ENCODE measurements at regions not wholly inside any gene's neighbourhood (a gene's known extent, or its start where the extent isn't known, plus 50 kb on each side); places are given as distances from the start of the nearest gene placed in this dataset.

DNA sequence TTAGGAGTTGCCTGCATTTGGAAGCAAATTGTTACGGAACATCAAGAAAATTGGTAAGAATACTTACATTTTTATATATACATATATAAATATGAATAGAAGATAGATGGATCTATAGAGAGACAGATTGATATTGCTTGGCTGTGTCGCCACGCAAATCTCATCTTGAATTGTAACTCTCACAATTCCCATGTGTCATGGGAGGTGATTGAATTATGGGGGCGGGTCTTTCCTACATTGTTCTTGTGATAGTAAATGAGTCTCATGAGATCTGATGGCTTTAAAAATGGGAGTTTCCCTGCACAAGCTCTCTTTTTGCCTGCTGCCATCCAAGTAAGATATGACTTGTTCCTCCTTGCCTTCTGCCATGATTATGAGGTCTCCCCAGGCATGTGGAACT is 180.8 kb upstream of the HEY2 start:
- H3K4me2 ChIP-seq: no peak overlapping the region
- H3K27ac ChIP-seq (ENCODE audit: low read depth in 2 of 2, low read length in 1 of 2): no peak overlapping the region
- TF ChIP-seq EZH2phosphoT487 (IDR thresholded peaks at IDR 0.05; ENCODE audit: borderline replicate concordance, low read depth) (no peak), GATA2 (CRISPR knock-in tag; IDR thresholded peaks at IDR 0.05) (no peak), TCF12 (IDR thresholded peaks at IDR 0.05) (no peak), JUND (IDR thresholded peaks at IDR 0.05) (no peak), YY1 (IDR thresholded peaks at IDR 0.05; ENCODE audit: low read depth) (no peak)
- TF ChIP-seq, protein P1, sequence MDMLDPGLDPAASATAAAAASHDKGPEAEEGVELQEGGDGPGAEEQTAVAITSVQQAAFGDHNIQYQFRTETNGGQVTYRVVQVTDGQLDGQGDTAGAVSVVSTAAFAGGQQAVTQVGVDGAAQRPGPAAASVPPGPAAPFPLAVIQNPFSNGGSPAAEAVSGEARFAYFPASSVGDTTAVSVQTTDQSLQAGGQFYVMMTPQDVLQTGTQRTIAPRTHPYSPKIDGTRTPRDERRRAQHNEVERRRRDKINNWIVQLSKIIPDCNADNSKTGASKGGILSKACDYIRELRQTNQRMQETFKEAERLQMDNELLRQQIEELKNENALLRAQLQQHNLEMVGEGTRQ (IDR thresholded peaks at IDR 0.05; ENCODE audit: borderline replicate concordance, low read depth, low read length): no peak
- 16% methylated on average over 4 of the region's 4 CpGs for WGBS (ENCODE audit: low lambda C conversion rate)
- no peaks in the 10 kb centered on the region for H3K4me1 ChIP-seq (ENCODE audit: control insufficient read depth in 1 of 2, insufficient read depth in 2 of 2, low read depth in 1 of 2, low read length in 1 of 2)
- H3F3A ChIP-seq (replicated peaks; ENCODE audit: insufficient read depth): no peaks in the 10 kb centered on the region
- H3K9ac ChIP-seq: no peak overlapping the region
- no peaks in the 10 kb centered on the region for H3K9me3 ChIP-seq
- H3K4me3 ChIP-seq (ENCODE audit: low read depth in 2 of 2, low read length in 1 of 2): no peak overlapping the region
- H3K79me2 ChIP-seq (ENCODE audit: insufficient read depth): no peaks in the 10 kb centered on the region
- no peaks in the 10 kb centered on the region for H3K36me3 ChIP-seq (replicated peaks in 1 of 2; ENCODE audit: control insufficient read depth in 1 of 2, insufficient read depth in 2 of 2, low read length in 1 of 2)
- H2AFZ ChIP-seq (ENCODE audit: low read depth): no peak overlapping the region
- no peak for DNase-seq
- no peaks in the 10 kb centered on the region for H3K27me3 ChIP-seq (ENCODE audit: insufficient read depth)
- CTCF ChIA-PET: no interaction called here
- no peaks in the 10 kb centered on the region for H4K20me1 ChIP-seq (ENCODE audit: insufficient read depth)
- POLR2A ChIA-PET: no interaction called here
- no peaks in the 10 kb centered on the region for H3K9me2 ChIP-seq

DNA sequence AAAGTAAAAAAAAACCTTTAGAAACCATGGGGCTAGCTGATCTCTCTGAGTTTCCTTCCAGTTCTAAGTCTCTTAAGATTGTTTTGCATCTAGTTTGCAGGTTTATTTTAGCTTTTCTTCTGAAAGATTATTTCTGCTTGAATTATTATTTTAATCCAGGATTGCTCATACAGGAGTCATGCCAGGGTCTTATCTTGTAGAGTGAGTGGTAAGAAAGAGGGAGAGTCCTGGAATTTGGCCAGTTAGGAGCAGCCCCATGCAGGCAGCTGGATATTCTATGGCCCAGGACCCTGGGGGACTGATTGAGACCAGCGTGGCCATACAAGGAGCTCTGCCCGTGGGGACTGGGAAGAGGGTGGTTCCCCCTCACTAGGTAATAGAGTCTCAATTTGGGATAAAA is 178.9 kb upstream of the HEY2 start:
- ChIA-PET POLR2A (no interaction called here), CTCF (no interaction called here)
- H2AFZ ChIP-seq (ENCODE audit: low read depth): no peak overlapping the region
- H3F3A ChIP-seq (replicated peaks; ENCODE audit: insufficient read depth): no peaks in the 10 kb centered on the region
- H3K9me3 ChIP-seq: no peaks in the 10 kb centered on the region
- no peak overlapping the region for H3K9ac ChIP-seq
- H3K4me1 ChIP-seq (ENCODE audit: control insufficient read depth in 1 of 2, insufficient read depth in 2 of 2, low read depth in 1 of 2, low read length in 1 of 2): no peaks in the 10 kb centered on the region
- TF ChIP-seq, protein P2, sequence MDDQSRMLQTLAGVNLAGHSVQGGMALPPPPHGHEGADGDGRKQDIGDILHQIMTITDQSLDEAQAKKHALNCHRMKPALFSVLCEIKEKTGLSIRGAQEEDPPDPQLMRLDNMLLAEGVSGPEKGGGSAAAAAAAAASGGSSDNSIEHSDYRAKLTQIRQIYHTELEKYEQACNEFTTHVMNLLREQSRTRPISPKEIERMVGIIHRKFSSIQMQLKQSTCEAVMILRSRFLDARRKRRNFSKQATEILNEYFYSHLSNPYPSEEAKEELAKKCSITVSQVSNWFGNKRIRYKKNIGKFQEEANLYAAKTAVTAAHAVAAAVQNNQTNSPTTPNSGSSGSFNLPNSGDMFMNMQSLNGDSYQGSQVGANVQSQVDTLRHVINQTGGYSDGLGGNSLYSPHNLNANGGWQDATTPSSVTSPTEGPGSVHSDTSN (IDR thresholded peaks at IDR 0.05): no peak
- TF ChIP-seq, protein P3, sequence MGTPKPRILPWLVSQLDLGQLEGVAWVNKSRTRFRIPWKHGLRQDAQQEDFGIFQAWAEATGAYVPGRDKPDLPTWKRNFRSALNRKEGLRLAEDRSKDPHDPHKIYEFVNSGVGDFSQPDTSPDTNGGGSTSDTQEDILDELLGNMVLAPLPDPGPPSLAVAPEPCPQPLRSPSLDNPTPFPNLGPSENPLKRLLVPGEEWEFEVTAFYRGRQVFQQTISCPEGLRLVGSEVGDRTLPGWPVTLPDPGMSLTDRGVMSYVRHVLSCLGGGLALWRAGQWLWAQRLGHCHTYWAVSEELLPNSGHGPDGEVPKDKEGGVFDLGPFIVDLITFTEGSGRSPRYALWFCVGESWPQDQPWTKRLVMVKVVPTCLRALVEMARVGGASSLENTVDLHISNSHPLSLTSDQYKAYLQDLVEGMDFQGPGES (IDR thresholded peaks at IDR 0.05; ENCODE audit: low read depth, low read length): no peak
- TF ChIP-seq NFIC (IDR thresholded peaks at IDR 0.05; ENCODE audit: borderline replicate concordance) (no peak), MEF2A (IDR thresholded peaks at IDR 0.05; ENCODE audit: borderline replicate concordance, low read depth) (no peak), RFX5 (IDR thresholded peaks at IDR 0.05; ENCODE audit: low read length) (no peak), EZH2phosphoT487 (IDR thresholded peaks at IDR 0.05; ENCODE audit: borderline replicate concordance, low read depth) (no peak), TCF12 (IDR thresholded peaks at IDR 0.05) (no peak), ELF1 (IDR thresholded peaks at IDR 0.05) (no peak), GABPA (IDR thresholded peaks at IDR 0.05; ENCODE audit: low read depth) (no peak), FOXJ3 (CRISPR knock-in tag; IDR thresholded peaks at IDR 0.05) (no peak), YY1 (IDR thresholded peaks at IDR 0.05; ENCODE audit: low read depth) (no peak), JUND (IDR thresholded peaks at IDR 0.05) (no peak), FOXM1 (IDR thresholded peaks at IDR 0.05; ENCODE audit: low read depth) (no peak), TEAD4 (IDR thresholded peaks at IDR 0.05; ENCODE audit: borderline replicate concordance, insufficient read depth) (no peak)
- TF ChIP-seq, protein P4, sequence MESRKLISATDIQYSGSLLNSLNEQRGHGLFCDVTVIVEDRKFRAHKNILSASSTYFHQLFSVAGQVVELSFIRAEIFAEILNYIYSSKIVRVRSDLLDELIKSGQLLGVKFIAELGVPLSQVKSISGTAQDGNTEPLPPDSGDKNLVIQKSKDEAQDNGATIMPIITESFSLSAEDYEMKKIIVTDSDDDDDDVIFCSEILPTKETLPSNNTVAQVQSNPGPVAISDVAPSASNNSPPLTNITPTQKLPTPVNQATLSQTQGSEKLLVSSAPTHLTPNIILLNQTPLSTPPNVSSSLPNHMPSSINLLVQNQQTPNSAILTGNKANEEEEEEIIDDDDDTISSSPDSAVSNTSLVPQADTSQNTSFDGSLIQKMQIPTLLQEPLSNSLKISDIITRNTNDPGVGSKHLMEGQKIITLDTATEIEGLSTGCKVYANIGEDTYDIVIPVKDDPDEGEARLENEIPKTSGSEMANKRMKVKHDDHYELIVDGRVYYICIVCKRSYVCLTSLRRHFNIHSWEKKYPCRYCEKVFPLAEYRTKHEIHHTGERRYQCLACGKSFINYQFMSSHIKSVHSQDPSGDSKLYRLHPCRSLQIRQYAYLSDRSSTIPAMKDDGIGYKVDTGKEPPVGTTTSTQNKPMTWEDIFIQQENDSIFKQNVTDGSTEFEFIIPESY (IDR thresholded peaks at IDR 0.05; ENCODE audit: borderline replicate concordance, low read depth): no peak
- TF ChIP-seq, protein P5, sequence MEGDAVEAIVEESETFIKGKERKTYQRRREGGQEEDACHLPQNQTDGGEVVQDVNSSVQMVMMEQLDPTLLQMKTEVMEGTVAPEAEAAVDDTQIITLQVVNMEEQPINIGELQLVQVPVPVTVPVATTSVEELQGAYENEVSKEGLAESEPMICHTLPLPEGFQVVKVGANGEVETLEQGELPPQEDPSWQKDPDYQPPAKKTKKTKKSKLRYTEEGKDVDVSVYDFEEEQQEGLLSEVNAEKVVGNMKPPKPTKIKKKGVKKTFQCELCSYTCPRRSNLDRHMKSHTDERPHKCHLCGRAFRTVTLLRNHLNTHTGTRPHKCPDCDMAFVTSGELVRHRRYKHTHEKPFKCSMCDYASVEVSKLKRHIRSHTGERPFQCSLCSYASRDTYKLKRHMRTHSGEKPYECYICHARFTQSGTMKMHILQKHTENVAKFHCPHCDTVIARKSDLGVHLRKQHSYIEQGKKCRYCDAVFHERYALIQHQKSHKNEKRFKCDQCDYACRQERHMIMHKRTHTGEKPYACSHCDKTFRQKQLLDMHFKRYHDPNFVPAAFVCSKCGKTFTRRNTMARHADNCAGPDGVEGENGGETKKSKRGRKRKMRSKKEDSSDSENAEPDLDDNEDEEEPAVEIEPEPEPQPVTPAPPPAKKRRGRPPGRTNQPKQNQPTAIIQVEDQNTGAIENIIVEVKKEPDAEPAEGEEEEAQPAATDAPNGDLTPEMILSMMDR (IDR thresholded peaks at IDR 0.05): no peak
- H3K9me2 ChIP-seq: no peaks in the 10 kb centered on the region
- H3K36me3 ChIP-seq (replicated peaks in 1 of 2; ENCODE audit: control insufficient read depth in 1 of 2, insufficient read depth in 2 of 2, low read length in 1 of 2): no peaks in the 10 kb centered on the region
- no peak overlapping the region for H3K27ac ChIP-seq (ENCODE audit: low read depth in 2 of 2, low read length in 1 of 2)
- no peaks in the 10 kb centered on the region for H4K20me1 ChIP-seq (ENCODE audit: insufficient read depth)
- no peaks in the 10 kb centered on the region for H3K27me3 ChIP-seq (ENCODE audit: insufficient read depth)
- 0% methylated on average over 2 of the region's 2 CpGs for WGBS (ENCODE audit: low lambda C conversion rate)
- no peak overlapping the region for H3K4me2 ChIP-seq
- DNase-seq: no peak
- H3K79me2 ChIP-seq (ENCODE audit: insufficient read depth): no peaks in the 10 kb centered on the region
- no peak overlapping the region for H3K4me3 ChIP-seq (ENCODE audit: low read depth in 2 of 2, low read length in 1 of 2)
